ENCODE measurements at regions not wholly inside any gene's neighbourhood (a gene's known extent, or its start where the extent isn't known, plus 50 kb on each side); places are given as distances from the start of the nearest gene placed in this dataset.

- H3K4me3 ChIP-seq (ENCODE audit: low read depth, low read length) = no peak overlapping the region
- no peak for DNase-seq (ENCODE audit: low read depth)
- TF ChIP-seq CTCF (IDR thresholded peaks at IDR 0.05; ENCODE audit: insufficient read depth, low read depth, low read length, missing control alignments) = no peak
Observed at GRCh38 chr5:145680767-145681166, 154.4 kb downstream of the PRELID2 start.

- no peak overlapping the region for H3K4me3 ChIP-seq (ENCODE audit: low read depth, low read length)
- no peak for TF ChIP-seq CTCF (IDR thresholded peaks at IDR 0.05; ENCODE audit: insufficient read depth, low read depth, low read length, missing control alignments)
- no peak for DNase-seq (ENCODE audit: low read depth)
Observed at GRCh38 chr5:145680169-145680568, 155.0 kb downstream of the PRELID2 start.

- no peak for DNase-seq (ENCODE audit: low read depth)
- H3K4me3 ChIP-seq (ENCODE audit: low read depth, low read length) = no peak overlapping the region
- TF ChIP-seq CTCF (IDR thresholded peaks at IDR 0.05; ENCODE audit: insufficient read depth, low read depth, low read length, missing control alignments) = no peak
Observed at GRCh38 chr5:145678255-145678654, 156.9 kb downstream of the PRELID2 start.

- DNase-seq (ENCODE audit: low read depth) = no peak
- H3K4me3 ChIP-seq (ENCODE audit: low read depth, low read length) = no peak overlapping the region
- TF ChIP-seq CTCF (IDR thresholded peaks at IDR 0.05; ENCODE audit: insufficient read depth, low read depth, low read length, missing control alignments) = no peak
Observed at GRCh38 chr5:145673786-145674185, 161.4 kb downstream of the PRELID2 start.

GRCh38 chr5:145668714-145669113 lies 166.4 kb downstream of the PRELID2 start:
- TF ChIP-seq CTCF (IDR thresholded peaks at IDR 0.05; ENCODE audit: insufficient read depth, low read depth, low read length, missing control alignments) = no peak
- H3K4me3 ChIP-seq (ENCODE audit: low read depth, low read length) = no peak overlapping the region
- no peak for DNase-seq (ENCODE audit: low read depth)

GRCh38 chr5:145667742-145668141 lies 167.4 kb downstream of the PRELID2 start:
- DNase-seq (ENCODE audit: low read depth) = no peak
- no peak for TF ChIP-seq CTCF (IDR thresholded peaks at IDR 0.05; ENCODE audit: insufficient read depth, low read depth, low read length, missing control alignments)

GRCh38 chr5:145666591-145666990 lies 168.6 kb downstream of the PRELID2 start:
- TF ChIP-seq CTCF (IDR thresholded peaks at IDR 0.05; ENCODE audit: insufficient read depth, low read depth, low read length, missing control alignments) = no peak
- no peak for DNase-seq (ENCODE audit: low read depth)
- H3K4me3 ChIP-seq (ENCODE audit: low read depth, low read length) = no peak overlapping the region

More at GRCh38 chr5:145667742-145668141, 167.4 kb downstream of the PRELID2 start:
- H3K4me3 ChIP-seq (ENCODE audit: low read depth, low read length) = no peak overlapping the region
